HG03064 (cell line): ENCODE measurements at regions not wholly inside any gene's neighbourhood (a gene's known extent, or its start where the extent isn't known, plus 50 kb on each side); places are given as distances from the start of the nearest gene placed in this dataset.

Source experiments
- ATAC-seq: cut with Tn5 transposase; IDR thresholded peaks from one replicate; pipeline ENCODE4 v1.9.1; 2021; ENCODE audit warnings: low read depth; ENCODE audit not compliant: unreplicated experiment

DNA sequence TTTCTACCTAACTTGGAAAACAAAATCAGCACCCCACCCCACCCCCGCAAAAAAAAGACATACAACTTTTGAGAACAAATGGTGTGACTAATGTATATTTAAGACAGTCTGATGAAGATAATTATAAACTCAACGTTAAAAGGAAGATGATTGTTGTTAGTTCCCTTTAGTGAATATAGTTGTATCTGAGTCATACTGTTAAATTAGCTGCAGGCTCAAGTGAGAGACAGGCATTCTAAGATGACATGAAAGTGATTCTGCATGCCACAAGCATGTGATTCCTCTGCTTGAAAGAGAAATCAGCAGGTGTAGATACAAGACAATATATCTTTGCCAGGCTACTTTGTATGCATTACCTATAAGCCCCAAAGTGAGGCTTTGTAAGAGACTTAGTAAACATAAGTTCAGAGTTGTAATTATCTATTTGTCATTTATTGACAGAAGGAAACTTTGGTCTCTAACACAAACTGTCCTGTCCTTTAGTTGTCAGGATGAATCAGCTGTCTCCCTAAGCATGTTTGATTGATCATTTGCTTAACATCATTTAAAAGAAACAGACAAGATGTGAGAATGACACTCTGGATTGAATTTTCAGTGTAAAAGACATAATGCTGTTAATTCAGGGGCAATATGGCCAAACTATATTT is 319.4 kb upstream of the HTR2A start:
- no peak for ATAC-seq

GRCh38 chr13:47215736-47216135 is 318.9 kb upstream of the HTR2A start:
- ATAC-seq = no peak

- no peak for ATAC-seq
These were observed 316.2 kb upstream of the HTR2A start for GRCh38 chr13:47213047-47213446.

DNA sequence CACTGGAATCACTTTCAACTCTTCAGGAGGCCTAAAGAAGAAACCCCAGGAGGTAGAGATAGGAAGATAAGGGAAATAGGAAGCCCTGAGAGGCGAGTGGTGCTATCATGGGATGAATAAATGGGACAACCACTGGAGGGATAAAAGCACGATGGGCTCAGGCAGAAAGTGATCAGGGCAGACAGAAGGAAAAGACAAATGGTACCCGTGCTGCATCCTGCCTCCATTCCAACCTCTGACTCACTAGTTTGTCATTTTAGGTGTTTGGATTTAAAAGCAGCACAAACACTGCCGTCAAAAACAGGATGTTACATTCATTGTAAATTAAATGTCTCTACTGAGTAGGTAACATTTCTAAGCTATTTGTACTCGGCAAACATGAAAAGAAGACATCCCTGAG is 314.3 kb upstream of the HTR2A start:
- no peak for ATAC-seq

DNA sequence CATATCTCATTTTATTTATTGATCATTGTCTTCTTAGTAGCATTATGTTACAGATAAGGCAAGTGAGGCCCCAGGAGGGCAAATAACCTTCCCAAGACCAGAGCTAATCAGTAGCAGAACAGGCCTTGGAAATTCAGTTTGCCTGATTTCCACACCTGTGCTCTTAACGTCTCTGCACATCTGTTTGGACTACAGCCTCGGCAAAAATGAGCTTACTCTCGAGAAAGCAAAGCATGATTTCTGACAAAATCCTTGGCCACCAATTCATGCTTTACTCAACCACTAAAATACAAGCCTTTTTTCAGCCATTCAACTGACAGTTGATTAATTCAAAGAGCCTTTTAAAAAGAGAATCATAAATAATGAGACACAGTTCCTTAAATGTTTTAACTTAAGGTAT is 309.3 kb upstream of the HTR2A start:
- no peak for ATAC-seq

GRCh38 chr13:47190696-47191305 is 293.9 kb upstream of the HTR2A start:
- ATAC-seq = no peak

- no peak for ATAC-seq
These were observed 291.9 kb upstream of the HTR2A start for GRCh38 chr13:47188802-47189201.

- no peak for ATAC-seq
These were observed 289.6 kb upstream of the HTR2A start for GRCh38 chr13:47186471-47186870.

DNA sequence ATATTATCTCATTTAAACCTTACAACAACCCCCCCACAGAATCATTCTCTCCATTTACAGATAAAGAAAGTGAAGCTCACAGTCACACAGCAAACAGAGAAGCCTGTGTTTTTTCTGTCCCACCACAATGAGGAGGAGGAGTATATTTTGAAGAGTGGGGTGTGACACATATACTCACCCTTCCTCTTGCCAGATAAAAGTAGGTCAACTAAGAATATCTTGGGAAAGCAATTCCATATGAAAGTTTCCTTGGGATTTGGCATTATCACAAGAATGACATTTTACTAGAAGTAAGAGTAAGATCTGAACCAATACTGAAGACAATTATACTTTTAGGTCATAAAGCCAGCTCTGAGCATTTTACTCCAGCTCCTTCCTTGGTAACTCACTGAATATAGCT is 287.5 kb upstream of the HTR2A start:
- no peak for ATAC-seq

- no peak for ATAC-seq
These were observed 282.5 kb upstream of the HTR2A start for GRCh38 chr13:47179321-47179720.

GRCh38 chr13:47178090-47178950 is 281.5 kb upstream of the HTR2A start:
- ATAC-seq = no peak

DNA sequence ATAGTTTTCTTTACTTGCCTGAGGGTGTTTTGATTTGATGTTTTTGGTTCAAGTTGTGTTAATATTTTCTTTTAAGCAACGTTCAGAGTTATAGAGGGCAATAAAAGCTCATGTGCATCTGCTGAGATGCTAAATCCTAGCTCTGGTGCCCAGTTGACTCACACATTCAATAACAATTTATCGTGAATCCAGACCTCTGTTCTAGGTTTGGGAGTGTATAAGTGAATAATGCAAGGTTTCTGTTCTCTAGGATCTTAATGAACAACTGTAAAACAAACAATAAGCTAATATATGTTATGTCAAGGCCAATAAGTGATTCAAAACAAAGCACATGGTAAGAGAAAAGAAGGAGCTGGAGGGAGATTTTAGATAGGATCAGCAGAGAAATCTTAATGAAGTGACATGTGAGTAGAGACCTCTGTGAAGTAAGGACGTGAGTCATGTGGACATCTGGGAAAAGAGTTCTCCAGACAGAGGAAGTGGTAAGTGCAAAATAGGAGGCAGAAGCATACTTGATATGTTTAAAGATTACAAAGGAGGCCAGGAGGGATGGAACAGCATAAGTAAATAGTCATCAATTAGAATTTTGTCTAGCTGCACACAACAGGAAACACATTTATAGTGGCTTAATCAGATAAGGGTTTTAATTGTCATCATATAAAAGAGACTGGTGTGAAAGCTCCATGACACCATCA is 278.5 kb upstream of the HTR2A start:
- no peak for ATAC-seq

- ATAC-seq = no peak
These were observed 274.1 kb upstream of the HTR2A start for GRCh38 chr13:47170971-47171370.

- ATAC-seq = no peak
These were observed 271.8 kb upstream of the HTR2A start for GRCh38 chr13:47168618-47169017.

DNA sequence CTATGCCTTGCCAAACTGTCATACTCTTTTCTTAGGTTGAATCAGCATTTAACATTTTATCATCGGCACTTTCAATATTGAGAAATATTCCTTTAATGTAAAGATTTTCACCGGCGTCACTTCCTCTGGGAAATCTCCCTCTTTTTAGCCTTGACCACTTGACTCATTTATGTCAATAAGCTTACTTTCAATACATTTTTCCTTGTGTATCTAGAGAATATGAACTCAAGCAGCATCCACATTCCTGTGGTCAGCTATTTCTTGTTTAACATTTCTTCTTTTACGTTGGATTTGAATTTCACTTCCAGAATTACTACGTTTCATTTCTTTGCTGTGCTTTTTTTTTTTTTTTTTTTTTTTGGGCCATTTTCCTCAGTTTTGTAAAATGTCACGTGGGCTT is 271.2 kb upstream of the HTR2A start:
- ATAC-seq = no peak

DNA sequence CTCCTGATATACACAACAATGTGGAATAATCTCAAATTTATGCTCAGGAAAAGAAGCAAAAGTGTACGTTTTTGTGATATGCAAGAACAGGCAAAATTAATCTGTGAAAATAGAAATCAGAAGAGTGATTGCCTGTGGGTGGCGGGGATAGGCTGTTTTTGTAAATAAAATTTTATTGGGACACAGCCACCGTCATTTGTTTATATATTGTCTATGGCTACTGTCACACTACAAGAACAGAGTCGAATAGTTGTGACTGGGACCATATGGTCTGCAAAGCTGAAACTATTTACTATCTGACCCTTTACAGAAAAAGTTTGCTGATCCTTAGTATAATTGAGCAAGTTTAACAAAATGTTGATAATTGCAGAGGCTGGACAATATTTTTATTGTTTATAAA is 269.5 kb upstream of the HTR2A start:
- no peak for ATAC-seq

GRCh38 chr13:47159853-47160550 is 263.1 kb upstream of the HTR2A start:
- no peak for ATAC-seq

GRCh38 chr13:47158593-47158992 is 261.7 kb upstream of the HTR2A start:
- ATAC-seq = no peak

GRCh38 chr13:47148543-47148942 is 251.7 kb upstream of the HTR2A start:
- no peak for ATAC-seq

- no peak for ATAC-seq
These were observed 250.9 kb upstream of the HTR2A start for GRCh38 chr13:47147812-47148119.
